Stomach (tissue), 8 donors: ENCODE measurements at regions not wholly inside any gene's neighbourhood (a gene's known extent, or its start where the extent isn't known, plus 50 kb on each side); places are given as distances from the start of the nearest gene placed in this dataset.
"Not testable (repeated sequence)": the region's sequence is repeated elsewhere in the genome, so short reads cannot be mapped to it uniquely, and the experiment has no call there.

Source experiments
- DNase-seq, 2 donors: peaks; one replicate each; pipeline versions ENCODE4 v3.0.0 to v3.0.0-alpha.2; 2013 to 2019
- H3K27ac ChIP-seq, 5 donors: fragments of 200-600 bp in 4 of 5; sonication (generic) in 4 of 5; one replicate each; pipeline ENCODE4 v1.5.1; 2013 to 2019; ENCODE audit warnings: mild to moderate bottlenecking in 1 of 5, moderate library complexity in 1 of 5
- H3K27me3 ChIP-seq, 3 donors: fragments of 200-600 bp; sonication (generic); one replicate each; pipeline ENCODE4 v1.5.1; 2017 to 2019; ENCODE audit warnings: mixed run types in 1 of 3
- H3K36me3 ChIP-seq, 4 donors: fragments of 200-600 bp; sonication (generic); 1 replicate in 3 of 4; 2 replicates in 1 of 4; pipeline ENCODE4 v1.5.1; 2016 to 2019
- H3K4me1 ChIP-seq, 4 donors: fragments of 200-600 bp; sonication (generic); one replicate each; pipeline ENCODE4 v1.5.1; 2016 to 2019
- H3K4me3 ChIP-seq, 4 donors: fragments of 200-600 bp; sonication (generic) in 3 of 4; one replicate each; pipeline ENCODE4 v1.5.1; 2016 to 2019; ENCODE audit warnings: mild to moderate bottlenecking in 1 of 4
- H3K9me3 ChIP-seq, 4 donors: fragments of 200-600 bp; sonication (generic); one replicate each; pipeline ENCODE4 v1.5.1; 2016 to 2019
- EP300 ChIP-seq: sonication (generic); formaldehyde crosslinking; IDR thresholded peaks from one replicate; pipeline ENCODE4 v1.6.1; 2017; ENCODE audit warnings: antibody characterized with exemption
- POLR2A ChIP-seq, 4 donors: fragments of 450-650 bp; IDR thresholded peaks; one replicate each; pipeline ENCODE4 v1.6.1; 2016; ENCODE audit warnings: antibody characterized with exemption in 4 of 4, control low read depth in 2 of 4, mild to moderate bottlenecking in 1 of 4, moderate library complexity in 1 of 4
- POLR2AphosphoS5 ChIP-seq, 3 donors: sonication (generic); formaldehyde crosslinking; IDR thresholded peaks; one replicate each; pipeline ENCODE4 v1.6.1; 2016; ENCODE audit warnings: antibody characterized with exemption in 3 of 3
- WGBS, 5 donors: extraction: QIAGEN DNeasy Blood & Tissue Kit in 3 of 5; methylation state at CpG; one replicate each; pipeline versions ENCODE4 v1.1.5 to v1.1.7; 2013 to 2018; 5-methylcytosine and 5-hydroxymethylcytosine counted together
- intact Hi-C: fragments of 100-400 bp; cut with DNase I; formaldehyde crosslinking; loops from one replicate; pipeline ENCODE4 v1.15.1; 2023; ENCODE audit warnings: low total_unique reads
- TF ChIP-seq, protein P1 (sequence below), 7 experiments: fragments of 450-650 bp in 4 of 7; fragments of 200-600 bp in 3 of 7; sonication (generic) in 3 of 7; IDR thresholded peaks; one replicate each; pipeline ENCODE4 v1.5.1; 2016 to 2019; ENCODE audit warnings: antibody characterized with exemption in 7 of 7, control low read depth in 2 of 7, mild to moderate bottlenecking in 1 of 7
- donor health status: healthy with polysubstance abuse.
- donor health status: Bipolar disorder and iron deficiency.
- donor health status: healthy.

- peaks cover 0 to 30% (median 15%) of the 10 kb centered on the region in 4 donors for H3K4me1 ChIP-seq
These were observed 92.3 kb upstream of the COL5A1 start for GRCh38 chr9:134549336-134549735.

GRCh38 chr9:134550081-134550480 lies 91.5 kb upstream of the COL5A1 start:
- H3K9me3 ChIP-seq, H3K4me3 ChIP-seq, intact Hi-C loops, H3K27ac ChIP-seq, H3K36me3 ChIP-seq, DNase-seq: not testable (repeated sequence)
- WGBS, 5 donors = 90 to 100% (median 98%) methylated on average over 2 to 7 of the region's 7 CpGs
- Histone ChIP-seq H3K4me1 (peaks cover 0 to 23% (median 13%) of the 10 kb centered on the region in 4 donors), H3K27me3 (peaks cover 0 to 70% (median 12%) of the 10 kb centered on the region in 3 donors)

More at GRCh38 chr9:134549336-134549735, 92.3 kb upstream of the COL5A1 start:
- intact Hi-C loops = no loop called here
- Histone ChIP-seq H3K27ac (no peak overlapping the region), H3K4me3 (no peak overlapping the region), H3K36me3 (no peaks in the 10 kb centered on the region), H3K27me3 (peaks cover 0 to 63% (median 12%) of the 10 kb centered on the region in 3 donors), H3K9me3 (no peaks in the 10 kb centered on the region)
- TF ChIP-seq POLR2AphosphoS5 (IDR thresholded peaks at IDR 0.05) (no peak), POLR2A (IDR thresholded peaks at IDR 0.05) (no peak), EP300 (no peak)
- TF ChIP-seq, protein P1, sequence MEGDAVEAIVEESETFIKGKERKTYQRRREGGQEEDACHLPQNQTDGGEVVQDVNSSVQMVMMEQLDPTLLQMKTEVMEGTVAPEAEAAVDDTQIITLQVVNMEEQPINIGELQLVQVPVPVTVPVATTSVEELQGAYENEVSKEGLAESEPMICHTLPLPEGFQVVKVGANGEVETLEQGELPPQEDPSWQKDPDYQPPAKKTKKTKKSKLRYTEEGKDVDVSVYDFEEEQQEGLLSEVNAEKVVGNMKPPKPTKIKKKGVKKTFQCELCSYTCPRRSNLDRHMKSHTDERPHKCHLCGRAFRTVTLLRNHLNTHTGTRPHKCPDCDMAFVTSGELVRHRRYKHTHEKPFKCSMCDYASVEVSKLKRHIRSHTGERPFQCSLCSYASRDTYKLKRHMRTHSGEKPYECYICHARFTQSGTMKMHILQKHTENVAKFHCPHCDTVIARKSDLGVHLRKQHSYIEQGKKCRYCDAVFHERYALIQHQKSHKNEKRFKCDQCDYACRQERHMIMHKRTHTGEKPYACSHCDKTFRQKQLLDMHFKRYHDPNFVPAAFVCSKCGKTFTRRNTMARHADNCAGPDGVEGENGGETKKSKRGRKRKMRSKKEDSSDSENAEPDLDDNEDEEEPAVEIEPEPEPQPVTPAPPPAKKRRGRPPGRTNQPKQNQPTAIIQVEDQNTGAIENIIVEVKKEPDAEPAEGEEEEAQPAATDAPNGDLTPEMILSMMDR (IDR thresholded peaks at IDR 0.05) = no peak
- WGBS, 5 donors = 82 to 85% (median 83%) methylated on average over 12 to 13 of the region's 13 CpGs
- no peak for DNase-seq

DNA sequence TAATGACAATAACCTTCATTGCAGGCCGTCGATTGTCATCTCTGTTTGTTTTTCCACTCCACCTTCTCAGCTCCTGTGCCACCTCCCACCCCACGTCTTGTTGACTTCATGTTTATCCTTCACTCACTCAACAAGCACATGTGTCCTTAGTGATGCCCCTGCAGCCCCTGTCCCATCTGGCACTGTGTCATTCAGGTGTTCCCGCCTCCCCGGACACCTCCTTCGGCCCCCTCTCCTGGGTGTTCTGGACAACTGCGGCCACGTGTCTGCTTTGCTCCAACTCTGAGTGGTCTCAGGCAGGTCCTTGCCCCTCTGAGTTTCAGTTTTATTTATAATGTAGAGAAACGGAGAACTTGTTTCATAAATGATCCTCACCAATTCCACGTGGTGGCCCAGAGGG lies 91.0 kb upstream of the COL5A1 start:
- Histone ChIP-seq H3K36me3 (no peaks in the 10 kb centered on the region), H3K27ac (no peak overlapping the region), H3K4me3 (no peak overlapping the region), H3K4me1 (peaks cover 0 to 18% (median 11%) of the 10 kb centered on the region in 4 donors), H3K9me3 (no peaks in the 10 kb centered on the region), H3K27me3 (peaks cover 0 to 68% (median 12%) of the 10 kb centered on the region in 3 donors)
- TF ChIP-seq, protein P1 (IDR thresholded peaks at IDR 0.05) = no peak
- TF ChIP-seq POLR2A (IDR thresholded peaks at IDR 0.05) (no peak), POLR2AphosphoS5 (IDR thresholded peaks at IDR 0.05) (no peak)
- 76 to 90% (median 78%) methylated on average over 10 of the region's 10 CpGs for WGBS, 5 donors
- intact Hi-C loops = no loop called here
- DNase-seq = no peak

DNA sequence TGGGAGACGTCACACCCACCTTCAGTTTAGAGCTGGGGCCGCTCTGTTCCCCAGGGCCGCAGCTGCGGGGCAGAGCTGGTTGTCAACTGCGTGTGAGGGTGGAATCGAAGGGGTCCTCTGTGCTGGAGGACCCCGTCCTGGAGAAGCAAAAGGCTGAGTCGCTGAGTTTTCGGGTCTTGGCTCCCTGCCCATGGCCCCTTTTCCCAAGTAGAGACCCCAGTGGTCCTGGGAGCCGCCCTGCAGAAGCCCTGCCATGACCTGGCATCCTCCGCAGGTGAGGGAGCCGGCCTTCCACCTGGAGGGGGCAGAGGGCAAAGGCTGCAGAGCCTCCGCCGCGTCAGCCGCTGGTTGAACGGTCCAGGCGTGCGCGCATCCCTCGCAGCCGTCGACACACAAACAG lies 90.4 kb upstream of the COL5A1 start:
- no peak for DNase-seq
- peaks cover 0 to 12% (median 8%) of the 10 kb centered on the region in 4 donors for H3K4me1 ChIP-seq
- H3K36me3 ChIP-seq = no peaks in the 10 kb centered on the region
- no peak overlapping the region for H3K27ac ChIP-seq
- TF ChIP-seq, protein P1 (IDR thresholded peaks at IDR 0.05) = no peak
- TF ChIP-seq POLR2A (IDR thresholded peaks at IDR 0.05) (no peak), POLR2AphosphoS5 (IDR thresholded peaks at IDR 0.05) (no peak), EP300 (no peak)
- H3K9me3 ChIP-seq = no peaks in the 10 kb centered on the region
- WGBS, 5 donors = 87 to 94% (median 90%) methylated on average over 23 of the region's 23 CpGs
- intact Hi-C loops = no loop called here
- no peak overlapping the region for H3K4me3 ChIP-seq
- H3K27me3 ChIP-seq = peaks cover 0 to 62% (median 10%) of the 10 kb centered on the region in 3 donors

- peak in 1 of 2 donors; percentile 71 for DNase-seq
These were observed 89.8 kb upstream of the COL5A1 start for GRCh38 chr9:134551644-134552348.

More at GRCh38 chr9:134551644-134552348, 89.8 kb upstream of the COL5A1 start:
- Histone ChIP-seq H3K27ac (no peak overlapping the region), H3K27me3 (peaks cover 0 to 64% (median 9%) of the 10 kb centered on the region in 3 donors), H3K4me1 (peaks cover 0 to 9% (median 5%) of the 10 kb centered on the region in 4 donors), H3K4me3 (no peak overlapping the region), H3K9me3 (no peaks in the 10 kb centered on the region), H3K36me3 (no peaks in the 10 kb centered on the region)
- TF ChIP-seq POLR2AphosphoS5 (IDR thresholded peaks at IDR 0.05) (no peak), POLR2A (IDR thresholded peaks at IDR 0.05) (no peak), EP300 (no peak)
- TF ChIP-seq, protein P1 (IDR thresholded peaks at IDR 0.05) = no peak
- intact Hi-C loops = no loop called here
- 44 to 55% (median 51%) methylated on average over 24 of the region's 24 CpGs for WGBS, 5 donors
